GM18505 (cell line): ENCODE measurements at regions not wholly inside any gene's neighbourhood (a gene's known extent, or its start where the extent isn't known, plus 50 kb on each side); places are given as distances from the start of the nearest gene placed in this dataset.

Source experiments
- ATAC-seq: cut with Tn5 transposase; IDR thresholded peaks from one replicate; pipeline ENCODE4 v1.9.1; 2021; ENCODE audit not compliant: unreplicated experiment
- POLR2A ChIP-seq: IDR thresholded peaks from 4 replicates; pipeline ENCODE4 v1.6.1; 2011; ENCODE audit warnings: borderline replicate concordance; ENCODE audit not compliant: insufficient read depth, insufficient read length; ENCODE audit errors: extremely low read depth

DNA sequence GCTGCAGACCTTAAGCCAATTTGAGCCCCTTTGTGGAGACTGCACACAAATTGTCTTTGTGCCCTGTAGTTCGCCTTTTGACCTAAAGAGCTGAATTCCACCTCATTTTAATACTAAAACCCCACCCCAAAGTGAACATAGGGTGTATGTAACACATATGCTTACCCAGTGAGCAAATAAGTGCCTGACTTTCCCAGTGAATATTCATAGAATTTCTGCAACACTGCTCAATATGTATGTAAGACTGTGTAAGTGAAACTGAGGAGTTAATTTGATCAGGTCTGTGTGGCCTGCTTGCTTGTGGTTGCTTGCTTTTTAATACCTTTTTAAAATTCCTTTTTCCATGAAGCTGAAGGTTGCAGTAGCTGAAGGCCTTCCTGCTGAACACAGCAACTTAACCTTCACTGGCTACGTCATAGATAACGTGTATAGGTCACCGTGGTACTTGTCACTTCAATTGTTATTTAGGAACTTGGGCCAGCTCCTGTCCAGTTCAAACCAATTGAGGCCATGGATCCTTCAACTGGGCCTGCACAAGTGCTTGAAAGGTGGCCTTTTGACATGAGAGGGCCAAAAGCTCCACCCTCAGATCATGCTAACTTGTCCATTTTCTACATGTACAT lies 131.7 kb upstream of the BTBD3 start:
- ATAC-seq = no peak
- TF ChIP-seq POLR2A = no peak

DNA sequence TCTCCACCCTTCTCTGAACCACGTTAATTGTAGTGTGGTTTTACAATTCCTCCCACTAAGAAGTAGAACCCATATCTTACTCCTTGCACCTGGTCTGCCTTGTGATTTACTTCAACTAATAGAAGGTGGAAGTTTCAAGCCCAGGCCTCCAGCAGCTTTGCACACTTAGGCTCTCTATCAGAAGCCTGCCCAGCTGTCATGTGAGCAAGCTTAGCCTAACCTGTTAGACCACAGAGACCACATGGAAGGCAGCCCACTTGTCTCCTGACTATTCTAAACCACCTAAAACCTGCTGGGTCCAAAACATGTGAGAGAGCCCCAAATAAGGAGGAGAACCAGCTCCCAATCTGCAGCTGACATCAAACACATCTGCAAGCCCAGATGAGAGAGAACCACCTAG lies 127.6 kb upstream of the BTBD3 start:
- ATAC-seq = no peak
- no peak for TF ChIP-seq POLR2A

DNA sequence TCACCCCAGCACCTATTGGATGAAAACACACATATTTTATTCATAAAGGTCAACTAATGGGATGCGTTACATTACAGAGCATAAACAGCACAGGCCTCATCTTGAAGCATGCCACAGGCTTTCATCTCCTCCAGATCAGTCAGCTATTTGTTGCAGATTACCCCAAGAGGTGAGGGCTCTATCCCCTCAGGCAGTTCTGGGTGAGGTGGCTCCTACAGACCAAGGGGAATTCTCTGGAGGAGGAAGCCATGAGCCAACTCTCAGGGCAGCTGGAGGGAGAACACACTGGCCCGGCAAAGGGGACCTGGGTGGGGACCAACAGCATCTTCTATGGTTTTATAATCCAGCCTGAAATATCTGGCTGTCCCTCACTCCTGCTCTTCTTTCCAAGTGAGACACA lies 126.4 kb upstream of the BTBD3 start:
- no peak for TF ChIP-seq POLR2A
- no peak for ATAC-seq

DNA sequence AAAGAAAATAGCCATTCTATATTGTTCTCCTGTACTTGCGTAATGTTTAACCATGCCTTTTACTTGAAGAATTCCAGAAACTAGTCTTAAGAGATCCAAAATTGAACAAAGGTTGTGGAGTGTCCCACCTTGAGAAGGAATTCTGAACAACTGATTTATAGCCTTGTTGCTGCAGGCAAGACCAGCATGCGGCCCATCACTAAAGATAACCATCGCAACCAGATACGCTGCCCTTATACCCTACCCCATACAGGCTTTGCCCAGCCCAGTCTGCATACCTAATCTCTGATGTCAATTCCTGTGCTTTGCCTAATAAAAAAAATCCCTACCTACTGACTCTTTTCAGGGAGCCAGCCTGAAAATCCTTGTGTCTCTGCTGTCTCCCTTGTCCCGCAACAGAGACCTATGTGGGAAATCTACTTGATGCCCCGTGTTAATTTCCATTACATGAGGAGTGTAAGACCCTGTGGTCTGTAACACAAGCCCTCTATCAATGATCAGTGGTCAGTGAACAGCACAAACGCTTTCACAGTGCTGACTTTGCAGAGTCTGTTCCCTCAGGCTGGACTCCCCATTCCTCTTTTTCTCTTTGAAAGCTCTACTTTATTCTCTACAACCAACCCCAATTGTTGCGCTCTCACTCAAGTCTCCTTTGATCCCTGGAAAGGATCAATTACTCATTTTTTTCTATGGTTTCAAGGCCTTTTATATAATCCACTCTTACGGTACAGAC lies 125.7 kb upstream of the BTBD3 start:
- no peak for ATAC-seq

GRCh38 chr20:11792568-11792953 lies 125.1 kb upstream of the BTBD3 start:
- TF ChIP-seq POLR2A = no peak
- no peak for ATAC-seq

More for the DNA sequence above, 125.7 kb upstream of the BTBD3 start:
- TF ChIP-seq POLR2A = no peak

- ATAC-seq = no peak
- no peak for TF ChIP-seq POLR2A
Measured at GRCh38 chr20:11794525-11794924, 123.2 kb upstream of the BTBD3 start.

- TF ChIP-seq POLR2A = no peak
- no peak for ATAC-seq
Measured at GRCh38 chr20:11795071-11795615, 122.5 kb upstream of the BTBD3 start.

DNA sequence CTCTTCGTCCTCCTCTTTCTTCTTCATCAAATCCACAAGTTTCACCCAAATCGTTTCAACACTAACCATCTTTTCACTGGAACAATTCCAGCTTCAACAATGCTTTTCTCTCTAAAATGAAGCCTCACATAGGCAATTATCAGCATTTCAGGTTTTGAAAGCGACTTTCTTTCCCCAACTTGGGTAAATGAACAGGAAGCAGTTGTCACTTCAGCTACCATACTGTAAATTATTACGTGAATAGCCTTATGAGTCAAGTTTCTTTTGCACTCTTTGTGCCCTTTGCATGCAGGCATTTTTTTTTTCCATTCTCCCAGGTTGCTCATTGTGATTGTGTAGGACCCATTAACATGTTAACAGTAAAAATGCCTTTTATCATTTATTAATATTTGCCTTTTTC lies 121.7 kb upstream of the BTBD3 start:
- no peak for ATAC-seq
- TF ChIP-seq POLR2A = no peak

- ATAC-seq = no peak
- no peak for TF ChIP-seq POLR2A
Measured at GRCh38 chr20:11797156-11797555, 120.5 kb upstream of the BTBD3 start.

DNA sequence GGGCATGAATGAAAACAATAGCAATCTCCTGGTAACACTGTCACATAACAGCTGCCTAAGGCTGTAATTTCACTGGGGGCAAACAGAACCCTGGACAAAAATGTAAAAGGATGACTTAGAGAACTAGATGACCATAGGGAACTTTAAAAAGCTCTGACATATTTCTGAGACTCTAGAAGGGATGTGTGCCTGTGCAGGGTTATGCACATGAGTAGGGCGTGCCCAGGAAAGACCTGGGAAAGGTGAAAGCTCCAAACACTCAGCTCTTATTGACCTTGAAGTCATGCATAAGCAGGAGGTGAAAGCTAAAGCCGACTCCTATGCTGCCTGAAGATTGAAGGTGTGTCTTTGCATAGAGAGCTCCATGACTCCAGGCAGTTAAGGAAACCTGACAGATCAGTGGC lies 118.4 kb upstream of the BTBD3 start:
- TF ChIP-seq POLR2A = no peak
- no peak for ATAC-seq

DNA sequence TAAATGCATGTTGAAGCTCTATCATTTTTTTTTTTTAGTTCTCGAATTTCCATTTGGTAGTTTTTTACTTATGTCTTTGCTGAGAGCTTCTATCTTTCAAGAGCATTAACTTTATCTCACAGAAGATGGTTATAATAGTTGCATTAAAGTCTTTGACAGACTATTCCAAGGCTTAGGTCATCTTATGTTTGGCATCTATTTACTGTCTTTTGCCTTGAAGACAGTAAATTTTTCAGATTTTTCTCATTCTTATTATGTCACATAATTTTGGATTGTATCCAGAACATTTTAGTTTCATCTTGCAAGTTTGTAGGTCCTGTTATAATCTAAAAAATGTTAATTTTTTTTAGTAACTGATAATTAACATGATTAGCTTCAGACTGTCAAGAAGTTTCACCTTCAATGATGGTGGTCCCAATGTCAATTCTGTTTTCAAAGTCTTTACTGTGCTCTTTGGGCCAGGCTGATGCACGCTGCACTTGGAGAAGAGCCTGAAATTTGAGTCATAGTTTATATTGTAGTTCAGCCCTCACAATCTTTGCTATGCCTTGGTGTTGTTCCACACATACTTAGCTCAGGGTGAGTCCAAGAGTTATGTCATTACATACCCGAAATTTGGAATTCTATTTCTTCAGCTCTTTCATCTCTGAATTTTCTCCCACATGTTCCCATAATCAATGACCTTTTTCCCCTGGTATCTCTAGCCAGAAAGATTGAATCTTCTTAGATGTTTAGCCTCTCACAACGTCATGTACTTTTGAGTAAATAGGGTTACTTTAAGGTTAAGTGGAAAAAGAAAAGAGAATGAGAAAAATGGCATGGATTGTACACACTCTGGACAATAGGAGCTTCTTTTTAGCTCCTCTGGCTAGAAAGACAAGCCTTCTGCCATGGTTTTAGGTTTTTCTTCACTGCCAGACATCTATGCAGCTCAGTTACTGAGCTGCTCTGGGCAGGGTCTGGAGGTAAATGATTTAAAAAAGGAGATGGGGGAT lies 110.3 kb upstream of the BTBD3 start:
- no peak for ATAC-seq
- no peak for TF ChIP-seq POLR2A

DNA sequence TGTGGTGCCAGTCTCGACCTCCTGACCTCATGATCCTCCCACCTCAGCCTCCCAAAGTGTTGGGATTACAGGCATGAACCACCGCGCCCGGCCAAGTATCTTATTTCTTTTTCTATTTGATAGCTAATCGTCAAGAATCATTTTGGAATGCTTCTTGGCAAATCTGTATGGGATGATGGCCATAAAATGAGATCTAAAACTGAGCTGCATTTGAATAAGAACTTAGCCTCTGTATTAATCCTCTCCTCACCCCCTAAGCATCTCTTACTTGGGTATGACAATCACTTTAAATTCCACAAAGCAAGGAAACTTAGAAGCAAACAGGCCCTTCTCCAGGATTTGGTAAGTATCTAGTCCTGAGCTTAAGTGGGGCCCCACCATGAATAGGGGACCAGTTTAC lies 108.9 kb upstream of the BTBD3 start:
- TF ChIP-seq POLR2A = no peak
- ATAC-seq = no peak

DNA sequence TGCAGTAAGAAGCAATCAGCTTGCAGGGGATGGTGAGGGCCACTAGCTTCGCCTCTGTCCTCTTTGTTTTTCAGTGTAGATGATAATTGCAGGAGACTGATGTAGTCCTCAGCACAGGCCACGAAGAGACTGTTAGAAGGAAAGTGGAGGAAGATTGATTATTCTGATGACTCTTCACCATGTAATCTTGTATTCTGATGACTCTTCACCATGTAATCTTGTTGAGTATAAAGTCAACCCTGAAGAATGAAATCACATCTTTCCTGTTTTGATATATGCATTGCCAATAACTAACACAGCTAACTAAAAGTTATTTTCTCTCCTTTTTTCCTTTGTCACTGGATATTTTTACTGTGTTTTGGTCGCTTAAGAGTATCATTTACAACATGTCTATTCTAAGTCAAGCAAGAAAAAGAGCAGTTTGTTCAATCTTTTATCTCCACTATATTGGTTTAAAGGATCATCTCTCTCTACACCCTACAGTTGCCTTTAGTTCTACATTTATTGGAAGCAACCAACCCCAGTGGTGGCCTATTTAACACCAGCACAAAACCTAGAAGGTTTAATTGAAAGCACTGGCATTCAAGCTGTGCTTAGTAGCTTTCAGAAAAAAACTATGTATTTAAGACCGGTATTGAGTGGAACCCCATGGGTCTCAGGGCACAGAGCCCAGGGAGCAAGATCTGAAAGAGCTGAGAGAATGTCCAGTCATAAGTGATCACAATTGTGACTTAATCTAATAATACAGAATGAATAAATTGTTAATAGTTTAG lies 107.2 kb upstream of the BTBD3 start:
- ATAC-seq = no peak
- TF ChIP-seq POLR2A = no peak

DNA sequence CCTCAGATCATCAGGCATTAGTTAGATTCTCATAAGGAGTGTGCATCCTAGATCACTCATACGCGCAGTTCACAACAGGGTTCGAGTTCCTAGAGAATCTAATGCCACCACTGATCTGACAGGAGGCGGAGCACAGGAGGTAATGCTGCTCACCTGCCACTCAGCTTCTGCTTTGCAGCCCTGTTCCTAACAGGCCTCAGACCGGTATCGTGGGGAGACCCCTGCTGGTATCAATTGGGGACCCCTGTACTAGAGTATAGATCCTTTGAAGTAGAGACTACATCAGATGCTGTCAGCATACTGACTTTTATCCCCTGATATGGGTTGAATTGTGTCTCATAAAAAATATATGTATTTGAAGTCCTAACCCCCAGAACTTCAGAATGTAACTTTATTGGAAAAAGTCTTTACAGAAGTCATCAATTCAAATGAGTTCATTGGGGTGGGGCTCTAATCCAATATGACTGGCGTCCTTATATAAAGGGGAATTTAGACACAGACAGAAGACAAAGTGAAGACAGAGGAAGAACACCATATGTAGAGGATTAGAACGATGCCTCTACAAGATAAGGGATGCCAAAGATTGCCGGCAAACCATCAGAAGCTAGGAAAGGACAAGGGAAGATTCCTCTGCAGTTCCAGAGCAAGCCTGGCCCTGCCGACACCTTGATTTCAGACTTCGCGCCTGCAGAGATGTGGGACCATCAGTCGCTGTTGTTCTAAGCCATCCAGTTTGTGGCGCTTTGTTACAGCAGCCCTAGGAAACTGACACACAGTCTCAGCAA lies 104.4 kb upstream of the BTBD3 start:
- no peak for TF ChIP-seq POLR2A
- no peak for ATAC-seq
